ENCODE measurements at regions not wholly inside any gene's neighbourhood (a gene's known extent, or its start where the extent isn't known, plus 50 kb on each side); places are given as distances from the start of the nearest gene placed in this dataset.
"Not testable (repeated sequence)": the region's sequence is repeated elsewhere in the genome, so short reads cannot be mapped to it uniquely, and the experiment has no call there.

DNA sequence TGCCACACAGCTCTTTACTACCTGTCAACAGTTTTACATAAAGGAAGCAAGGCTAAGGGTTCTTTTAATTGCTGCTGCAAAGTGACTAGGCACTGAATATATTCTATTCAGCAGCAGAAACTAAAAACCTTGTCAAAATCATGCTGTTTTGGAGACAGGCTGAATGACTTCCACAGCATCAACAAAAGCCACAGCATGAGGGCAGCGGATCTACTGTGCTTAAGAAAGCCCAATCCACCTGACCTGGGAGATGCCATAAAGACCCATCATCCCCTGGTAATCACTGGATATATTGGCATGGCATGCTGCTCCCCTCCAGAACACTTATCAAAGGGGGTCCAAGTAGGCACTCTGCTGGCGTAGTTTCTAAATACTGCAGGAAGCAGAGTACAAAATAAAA is 715.1 kb upstream of the SLC8A1 start:
- no peak for DNase-seq (ENCODE audit: low read depth)

DNA sequence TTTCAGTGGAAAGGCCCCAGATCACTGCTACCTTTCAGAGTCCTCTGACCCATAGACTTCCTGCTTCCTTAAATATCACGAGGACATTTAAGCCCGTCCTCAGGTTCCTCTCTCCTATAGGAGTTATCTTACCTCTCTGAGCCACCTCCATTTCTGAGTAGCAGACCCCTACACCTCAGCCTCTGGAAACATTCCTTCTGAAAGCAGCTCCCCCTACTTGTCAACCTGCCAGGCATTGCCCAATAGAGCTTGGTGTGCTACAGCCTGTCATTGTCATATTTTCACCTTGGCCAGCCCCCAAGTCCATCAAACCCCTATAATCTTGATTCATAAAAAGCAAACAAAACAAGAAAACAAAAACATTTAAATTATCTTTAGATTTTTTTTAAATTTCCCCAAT is 717.9 kb upstream of the SLC8A1 start:
- DNase-seq (ENCODE audit: low read depth): no peak

DNA sequence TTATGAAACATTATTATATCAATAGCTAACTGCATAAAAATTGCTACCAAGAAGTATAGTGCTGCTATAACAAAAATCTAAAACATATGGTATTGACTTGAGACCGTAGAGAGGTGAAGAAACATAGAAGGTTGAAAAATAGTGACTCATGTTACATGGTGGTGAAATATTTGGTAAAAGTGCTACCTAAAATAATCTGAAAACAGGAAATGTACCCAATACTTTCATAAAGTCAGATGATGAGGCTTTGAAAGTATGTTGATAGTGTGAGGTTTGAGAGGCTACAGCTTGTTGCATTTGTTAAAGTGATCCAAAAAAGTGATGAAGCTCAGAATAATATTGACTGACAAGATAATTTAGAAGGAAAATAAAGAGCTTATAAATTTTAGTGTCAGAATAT is 718.7 kb upstream of the SLC8A1 start:
- DNase-seq (ENCODE audit: low read depth): no peak

DNA sequence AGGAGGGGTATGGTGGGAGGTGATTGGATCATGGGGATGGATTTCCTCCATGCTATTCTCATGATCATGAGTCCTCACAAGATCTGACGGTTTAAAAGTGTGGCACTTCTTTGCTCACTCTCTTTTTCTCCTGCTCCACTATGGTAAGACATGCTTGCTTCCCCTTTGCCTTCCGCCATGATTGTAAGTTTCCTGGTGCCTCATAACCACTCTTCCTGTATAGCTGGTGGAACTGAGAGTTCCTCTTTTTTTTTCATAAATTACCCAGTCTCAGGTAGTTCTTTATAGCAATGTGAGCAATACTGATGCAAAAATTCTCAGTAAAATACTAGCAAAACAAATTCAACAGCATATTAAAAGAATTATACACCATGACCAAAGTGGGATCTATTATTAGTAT is 728.5 kb upstream of the SLC8A1 start:
- DNase-seq (ENCODE audit: low read depth): no peak

DNA sequence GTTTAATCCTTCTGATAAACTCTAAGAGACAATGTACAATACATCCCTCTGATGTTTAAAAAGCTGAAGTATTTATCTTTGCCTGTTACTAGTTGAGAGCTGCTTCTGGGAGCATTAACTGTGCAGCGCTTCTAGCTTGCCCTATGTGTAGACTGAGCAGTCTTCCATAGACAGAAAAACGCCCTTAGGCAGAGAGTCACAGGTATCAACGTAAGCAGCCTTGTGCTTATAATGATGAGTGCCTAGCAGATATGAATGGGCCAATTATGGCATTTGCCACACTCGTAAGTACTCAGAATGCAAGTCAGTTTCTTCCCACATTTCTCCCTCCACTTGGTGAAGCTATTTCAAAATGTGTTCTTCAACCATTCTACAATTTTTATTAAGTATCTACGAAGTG is 731.1 kb upstream of the SLC8A1 start:
- DNase-seq (ENCODE audit: low read depth): no peak

DNA sequence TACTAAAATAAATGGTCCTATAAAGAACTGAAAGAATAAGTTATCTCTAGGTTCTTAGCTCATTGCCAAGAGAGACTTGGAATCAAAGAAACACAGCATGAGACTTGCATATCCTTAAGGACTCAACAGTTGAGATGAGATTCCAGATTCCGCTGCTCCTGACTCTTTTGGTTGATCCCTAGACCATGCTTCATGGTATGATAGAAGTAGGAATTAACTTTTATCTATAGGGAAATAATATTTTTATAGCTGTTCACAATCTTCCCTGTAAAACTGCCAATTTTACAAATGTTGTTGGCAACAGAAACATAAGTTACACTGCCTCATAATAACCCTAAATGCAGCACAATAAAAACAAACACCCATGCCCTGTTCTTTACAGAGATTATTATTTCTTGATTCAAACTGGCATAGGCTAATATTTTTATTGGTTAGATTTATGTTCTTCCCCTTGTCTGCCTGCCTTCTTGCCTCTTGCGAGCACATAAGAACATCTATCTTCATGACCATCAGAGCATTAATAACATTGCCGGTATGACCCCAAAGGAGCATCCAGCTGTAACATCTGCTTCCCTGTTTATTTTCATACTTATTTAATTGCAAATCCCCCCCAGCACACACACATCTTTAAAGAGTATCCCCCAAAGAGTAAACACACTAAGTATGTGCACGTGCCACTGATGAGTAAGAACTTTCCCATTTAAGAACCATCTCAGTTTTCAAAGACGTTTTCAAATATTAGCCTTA is 735.7 kb upstream of the SLC8A1 start:
- no peak for DNase-seq (ENCODE audit: low read depth)

DNA sequence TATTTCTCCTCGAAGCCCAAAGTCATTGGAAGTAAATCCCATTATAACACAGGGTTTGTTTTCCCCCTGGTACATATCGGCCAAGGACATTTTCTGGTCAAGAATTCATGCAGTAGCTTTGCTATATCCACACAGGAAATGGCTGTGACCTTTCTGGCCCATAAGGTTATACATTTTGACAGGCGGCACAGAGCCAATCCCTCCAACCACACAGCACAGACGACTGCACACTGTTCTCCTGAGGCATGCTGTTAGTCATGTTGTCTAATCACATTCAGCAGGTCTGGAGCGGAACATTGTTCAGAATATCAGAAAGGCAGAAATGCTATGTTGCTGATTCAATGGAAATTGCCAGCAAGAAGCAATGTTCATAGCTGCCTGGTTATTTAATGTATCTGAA is 742.3 kb upstream of the SLC8A1 start:
- no peak for DNase-seq (ENCODE audit: low read depth)

DNA sequence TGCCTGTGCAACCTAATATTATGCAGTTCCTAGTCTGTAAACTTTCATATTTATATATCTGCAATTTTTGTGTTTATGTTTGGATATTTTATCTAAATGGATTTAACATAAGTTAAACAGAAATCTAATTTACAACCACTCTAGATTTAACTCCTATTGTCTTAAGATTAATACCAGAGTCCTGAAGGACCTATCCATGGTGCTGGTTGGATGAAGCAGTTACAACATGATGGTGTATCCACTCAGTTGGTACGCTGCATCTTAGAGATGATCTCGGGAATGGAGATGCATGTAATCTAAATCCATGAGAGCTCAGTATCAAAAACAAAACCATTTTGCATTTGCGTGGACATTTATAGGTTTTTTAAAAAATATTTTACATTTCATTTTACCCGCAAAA is 745.9 kb upstream of the SLC8A1 start:
- DNase-seq (ENCODE audit: low read depth): no peak

DNA sequence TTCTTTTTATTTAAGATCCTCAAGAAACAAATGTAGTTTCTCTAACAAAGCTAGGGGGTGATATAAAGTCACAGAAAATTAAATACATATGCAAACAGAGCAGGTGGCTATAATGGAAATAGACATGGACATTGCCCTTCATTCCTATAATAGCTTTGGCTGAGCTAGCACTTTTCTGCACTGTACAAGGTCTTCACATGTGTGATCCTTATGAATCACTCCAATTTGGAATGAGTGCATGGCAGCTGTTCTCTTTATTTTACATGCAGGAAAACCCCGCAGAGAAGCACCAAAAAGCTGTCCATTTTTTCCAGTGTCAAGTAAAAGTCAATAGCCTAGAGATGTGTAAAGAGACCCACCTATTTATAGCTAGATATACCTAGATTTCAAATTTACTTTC is 747.4 kb upstream of the SLC8A1 start:
- DNase-seq (ENCODE audit: low read depth): no peak

DNA sequence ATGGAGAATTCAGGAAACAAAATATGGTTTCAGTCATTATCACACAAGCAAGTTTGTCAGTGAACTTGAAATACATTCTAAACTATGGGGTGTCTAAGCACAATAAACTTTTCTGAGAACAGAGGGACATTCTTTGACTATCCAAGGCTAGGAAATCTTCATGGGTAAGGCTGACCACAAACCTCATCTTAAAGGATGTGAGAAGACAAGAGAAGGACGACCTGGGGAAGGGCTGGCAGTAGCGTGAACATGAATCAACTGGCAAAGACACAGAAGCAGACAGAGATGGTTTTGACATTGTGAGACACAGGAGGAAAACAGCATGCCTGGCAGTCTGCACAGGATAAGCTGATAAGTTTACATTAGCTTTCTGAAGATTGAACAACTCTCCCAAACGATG is 752.4 kb upstream of the SLC8A1 start:
- DNase-seq (ENCODE audit: low read depth): no peak

DNA sequence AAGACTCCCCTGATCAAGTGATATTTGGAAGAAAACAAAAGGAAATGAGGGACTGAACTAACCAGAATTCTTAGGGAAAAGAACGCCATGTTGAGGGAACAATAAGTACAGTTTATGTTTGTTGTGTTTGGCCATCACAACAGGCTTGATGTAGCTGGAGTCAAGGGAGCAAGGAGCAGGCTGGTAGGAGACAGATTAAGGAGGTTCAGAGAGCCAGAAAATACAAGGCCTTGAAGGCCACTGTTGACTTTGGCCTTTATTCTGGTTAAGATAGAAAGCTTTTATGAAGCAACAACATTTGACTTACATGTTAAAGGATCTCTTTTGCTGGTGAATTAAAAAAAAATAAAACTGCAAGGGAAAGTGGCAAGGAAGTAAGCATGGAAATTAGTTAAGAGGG is 754.1 kb upstream of the SLC8A1 start:
- no peak for DNase-seq (ENCODE audit: low read depth)

DNA sequence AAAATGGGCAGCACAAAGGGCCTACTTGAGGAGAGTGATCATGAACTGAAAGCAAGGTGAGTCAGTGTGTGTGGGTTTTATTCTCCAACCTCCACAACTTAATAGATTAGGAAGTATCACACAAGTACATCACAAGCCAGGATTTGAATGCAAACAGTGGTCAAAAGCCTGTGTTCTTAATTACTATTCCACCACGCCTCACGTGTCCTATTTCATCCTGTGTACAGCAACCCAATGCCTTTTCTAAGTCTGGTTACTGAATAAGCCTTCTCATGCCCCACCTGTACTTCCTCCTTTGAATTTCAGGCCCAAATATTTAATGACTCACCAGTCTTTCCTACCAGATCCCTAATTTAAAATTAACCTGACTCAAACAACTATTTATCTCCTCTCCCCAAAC is 755.7 kb upstream of the SLC8A1 start:
- DNase-seq (ENCODE audit: low read depth): no peak

DNA sequence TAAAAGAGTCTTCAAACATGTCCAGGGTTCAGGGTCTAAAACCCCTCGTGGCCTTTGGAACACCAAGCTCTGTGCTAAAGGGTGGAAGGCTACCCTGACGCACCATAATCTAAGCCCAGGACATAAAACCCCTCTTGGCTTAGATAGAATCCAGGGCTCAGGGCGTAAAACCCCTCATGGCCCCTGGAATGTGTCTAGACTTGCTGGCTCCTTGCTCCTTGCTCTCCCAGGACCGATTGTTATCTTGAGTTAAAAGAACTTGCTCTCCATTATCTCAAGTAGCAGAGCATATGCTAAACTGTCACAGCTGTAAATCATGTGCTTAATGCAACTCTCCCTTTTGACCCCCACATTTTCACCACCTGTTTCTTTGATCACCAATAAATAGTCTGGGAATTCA is 758.1 kb upstream of the SLC8A1 start:
- DNase-seq (ENCODE audit: low read depth): not testable (repeated sequence)

DNA sequence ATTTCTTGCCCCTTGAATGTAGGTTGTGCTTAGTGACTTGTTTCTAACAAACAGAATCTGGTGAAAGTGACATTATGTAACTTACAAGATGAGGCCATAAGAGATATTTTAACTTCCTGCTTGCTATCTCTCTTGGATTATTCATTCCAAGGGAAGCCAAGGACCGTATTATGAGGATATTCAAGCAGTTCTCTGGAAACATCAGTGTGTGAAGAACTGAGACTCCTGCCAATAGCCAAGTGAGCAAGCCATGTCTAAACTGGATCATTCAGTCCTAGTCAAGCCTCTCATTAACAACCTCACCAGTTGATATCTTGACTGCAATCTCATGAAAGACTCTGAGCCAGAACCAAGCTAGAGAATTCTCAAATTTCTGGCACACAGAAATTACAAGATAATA is 765.1 kb upstream of the SLC8A1 start:
- DNase-seq (ENCODE audit: low read depth): no peak

DNA sequence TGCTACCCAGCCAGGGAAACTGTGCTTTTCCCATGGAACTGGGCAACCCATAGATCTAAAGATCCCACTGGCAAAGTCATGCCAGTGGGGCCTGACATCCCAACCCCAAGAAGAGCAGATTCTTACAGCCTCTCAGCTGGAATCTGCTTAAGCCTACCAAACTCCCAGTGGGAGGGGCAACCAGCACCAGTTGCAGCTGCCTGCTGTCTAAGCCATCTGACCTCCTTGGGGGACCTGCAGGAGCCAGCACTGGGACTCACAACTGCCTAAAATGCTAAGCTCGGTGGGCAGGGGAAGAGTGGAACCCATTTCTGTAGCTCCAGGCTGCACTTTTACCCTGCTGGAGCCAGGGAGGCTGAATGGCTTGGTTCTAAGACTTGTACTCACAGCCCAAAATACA is 770.7 kb upstream of the SLC8A1 start:
- DNase-seq (ENCODE audit: low read depth): no peak

DNA sequence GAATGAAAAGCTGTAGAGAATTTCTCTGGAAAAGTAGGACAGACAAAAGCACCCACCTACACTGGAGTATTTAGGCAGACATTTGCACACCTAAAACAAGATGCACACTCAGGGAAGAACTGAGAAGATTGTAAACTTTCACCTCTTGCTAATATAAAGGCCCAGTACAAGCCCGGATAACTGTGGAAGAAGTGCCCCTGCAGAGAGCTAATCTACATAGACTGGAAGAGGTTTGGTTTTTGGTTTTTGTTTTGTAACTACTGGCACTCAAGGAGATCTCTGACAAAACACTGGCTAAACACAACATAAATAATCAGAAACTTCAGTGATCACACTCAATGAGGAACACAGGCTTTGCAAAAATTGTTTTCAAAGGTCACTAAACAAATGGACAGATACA is 782.2 kb upstream of the SLC8A1 start:
- DNase-seq (ENCODE audit: low read depth): no peak

DNA sequence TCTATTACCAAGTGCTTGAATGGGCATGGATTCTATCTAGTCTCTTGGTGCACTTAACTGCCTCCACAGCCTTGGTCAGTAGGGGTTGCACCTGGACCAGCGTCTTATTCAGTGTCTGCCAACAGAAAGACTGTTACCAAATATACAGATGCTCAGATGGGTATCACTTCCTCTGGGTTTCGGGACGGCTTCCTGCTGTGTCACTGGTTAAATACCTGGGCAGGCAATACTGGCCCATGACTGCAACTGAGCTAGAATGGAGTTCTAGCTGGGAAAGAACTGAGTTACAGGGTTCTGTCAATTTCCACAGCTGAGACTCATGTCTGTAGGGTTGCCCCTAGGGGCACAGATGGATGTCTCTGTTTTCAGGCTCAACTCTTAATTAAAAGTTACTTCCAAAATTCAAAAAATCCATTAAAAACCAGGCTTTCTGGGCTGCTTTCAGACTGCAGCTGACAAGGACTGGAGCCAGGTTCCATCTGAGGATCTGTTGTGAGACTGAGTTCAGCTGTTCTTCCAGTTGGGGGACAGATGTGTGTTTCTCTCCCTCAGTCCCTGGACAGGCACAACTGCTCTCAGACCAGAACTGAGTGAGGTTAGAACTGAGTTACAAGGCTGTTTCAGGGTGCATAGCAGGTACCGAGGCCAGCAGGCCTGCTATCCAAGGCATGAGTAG is 789.6 kb upstream of the SLC8A1 start:
- DNase-seq (ENCODE audit: low read depth): no peak

DNA sequence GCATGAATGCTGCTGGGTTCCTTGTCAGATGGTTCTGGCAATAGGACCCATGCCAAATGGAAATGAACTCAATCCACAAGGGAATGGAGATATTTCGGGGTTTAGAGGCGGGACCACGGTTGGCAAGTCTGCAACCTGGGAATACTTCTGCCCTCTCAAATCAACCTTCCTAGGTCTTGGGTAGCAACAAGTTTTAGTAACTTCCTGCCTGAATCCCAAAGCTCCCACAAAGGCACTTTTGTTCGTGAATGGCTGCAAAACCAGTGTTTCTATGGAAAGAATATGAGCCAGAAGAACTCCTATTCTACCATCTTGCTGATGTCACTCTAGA is 790.1 kb upstream of the SLC8A1 start:
- DNase-seq (ENCODE audit: low read depth): no peak

DNA sequence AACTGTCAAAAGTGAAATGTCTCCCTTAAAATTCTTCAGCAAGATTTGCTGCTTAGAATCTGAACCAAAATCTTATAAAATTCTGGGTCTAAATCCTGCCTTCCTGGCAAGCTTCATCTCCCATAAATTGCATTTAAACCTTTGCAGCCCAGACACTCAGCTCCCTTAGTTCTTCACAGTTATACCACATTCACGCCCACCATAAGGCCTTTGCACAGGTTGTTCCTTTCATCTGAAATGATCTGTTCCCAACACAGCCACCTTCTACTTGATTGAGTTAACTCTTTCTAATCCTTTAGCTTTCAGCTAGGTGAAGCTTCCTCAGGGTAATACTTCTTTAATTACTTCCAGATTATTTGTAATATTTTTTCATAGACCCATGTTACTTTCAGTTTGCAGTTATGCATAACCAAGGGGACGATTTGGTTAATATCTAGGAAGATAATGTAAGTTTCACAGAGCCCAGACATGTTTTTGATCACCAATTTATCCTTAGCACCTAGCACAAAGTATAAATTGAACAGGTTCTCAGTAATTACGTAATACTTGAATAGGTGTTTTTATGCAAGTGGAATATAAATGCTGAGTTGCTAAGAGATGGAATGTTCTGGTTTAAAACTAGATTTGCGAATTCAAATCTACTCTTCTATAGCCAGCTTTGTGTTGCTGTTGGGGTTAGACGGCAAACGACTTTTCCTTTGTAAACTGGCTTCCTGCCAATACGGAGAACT is 779.7 kb upstream of the PKDCC start:
- DNase-seq (ENCODE audit: low read depth): no peak

DNA sequence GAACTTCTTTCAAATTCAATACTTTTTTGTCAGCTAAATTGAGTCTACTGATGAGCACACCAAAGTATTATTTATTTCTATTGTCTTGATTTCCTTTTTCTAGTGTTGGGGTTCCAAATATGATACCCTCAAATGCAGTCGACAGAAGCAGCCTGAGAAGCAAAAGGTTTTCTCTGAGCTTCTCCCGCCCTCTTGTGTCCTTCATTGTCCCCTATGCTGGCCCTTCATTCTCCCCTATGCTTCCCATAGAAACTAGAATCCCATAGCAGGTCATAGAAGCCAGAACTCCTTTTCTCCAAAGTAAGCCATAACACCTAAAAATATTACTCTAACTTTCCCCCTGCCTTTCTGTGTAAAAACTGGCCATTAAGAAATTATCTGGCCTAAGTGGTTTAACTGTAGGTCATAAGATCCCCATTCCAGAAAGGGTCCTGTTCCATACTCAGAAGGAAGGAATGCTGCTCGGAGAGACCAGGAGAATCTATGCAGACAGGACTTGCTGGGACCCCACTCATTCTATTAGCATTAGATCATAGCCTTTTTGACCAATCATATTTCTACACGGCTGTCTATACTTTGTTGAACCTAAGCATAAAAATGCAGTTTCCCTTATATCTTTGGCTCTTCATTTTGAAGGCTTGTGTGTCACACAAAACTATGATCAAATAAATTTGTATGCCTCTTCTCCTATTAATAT is 764.6 kb upstream of the PKDCC start:
- DNase-seq (ENCODE audit: low read depth): no peak

DNA sequence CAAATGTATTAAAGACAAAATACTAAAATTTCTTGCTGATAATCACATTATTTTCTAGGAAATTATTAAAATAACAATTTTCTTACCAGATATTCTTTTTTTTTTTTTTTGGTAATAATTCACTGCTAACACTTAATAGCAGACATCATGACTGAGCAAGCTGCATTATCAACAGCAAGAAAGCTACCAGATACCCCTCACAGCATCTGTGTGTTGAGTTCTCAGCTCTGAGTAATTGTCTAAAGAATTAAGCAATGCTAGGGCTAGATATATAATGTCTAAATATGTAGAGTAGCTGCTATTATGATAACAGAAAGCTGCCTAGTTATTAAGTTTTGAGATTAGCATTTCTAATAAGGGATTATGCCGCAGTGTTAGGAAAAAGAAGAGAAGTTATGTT is 754.3 kb upstream of the PKDCC start:
- no peak for DNase-seq (ENCODE audit: low read depth)

DNA sequence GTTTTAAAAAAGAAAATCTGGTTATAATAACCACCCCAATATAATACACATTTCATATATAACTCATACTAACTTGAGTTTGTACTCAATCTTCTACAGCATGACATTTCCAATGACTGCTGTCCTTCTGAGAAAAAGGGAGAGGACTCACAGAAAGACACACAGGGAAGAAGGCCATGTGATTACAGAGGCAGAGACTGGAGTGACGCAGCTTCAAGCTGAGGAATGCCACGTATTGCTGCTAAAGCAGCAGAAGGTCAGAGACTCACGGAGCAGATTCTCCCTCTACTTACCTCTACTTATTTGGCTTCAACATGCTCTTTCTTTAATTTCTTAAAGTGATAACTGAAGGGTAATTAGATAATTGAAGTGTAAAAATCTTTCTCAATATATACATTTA is 753.5 kb upstream of the PKDCC start:
- DNase-seq (ENCODE audit: low read depth): no peak

DNA sequence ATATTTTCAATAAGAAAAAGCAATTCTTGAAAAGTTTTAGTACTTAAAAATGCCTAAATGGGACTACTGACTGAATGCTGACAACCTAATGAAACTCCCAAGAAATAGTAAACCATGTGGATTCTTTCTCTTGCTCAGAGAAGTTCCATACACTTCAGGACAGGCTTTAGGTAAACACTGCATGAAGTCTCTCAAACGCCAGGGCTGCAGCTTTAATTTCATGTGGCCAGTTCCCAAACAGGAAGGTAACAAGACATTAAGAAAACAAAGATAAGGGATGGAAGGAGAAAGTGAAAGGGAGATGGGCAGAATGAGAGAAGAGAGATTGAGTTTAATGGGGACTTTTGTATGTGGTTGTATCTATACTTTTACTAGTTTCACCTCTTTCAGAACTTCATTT is 734.7 kb upstream of the PKDCC start:
- DNase-seq (ENCODE audit: low read depth): no peak

All from stimulated activated CD8-positive, alpha-beta memory T cell treated with anti-CD3 and anti-CD28 coated beads, Interleukin-7, amount 100 ng/mL, for 24 hours (primary cell).